IMR-90 (cell line): ENCODE measurements at regions not wholly inside any gene's neighbourhood (a gene's known extent, or its start where the extent isn't known, plus 50 kb on each side); places are given as distances from the start of the nearest gene placed in this dataset.

ENCODE experiments used
- ATAC-seq: fragments of 200-7000 bp; cut with Tn5 transposase; 2 replicates; pipeline ENCODE4 v1.9.1; 2020; ENCODE audit warnings: low read depth, mild to moderate bottlenecking, moderate library complexity
- BruUV-seq: library from RNA; stranded (reverse); fragments of 400-500 nt; replicated peaks from 2 replicates; lab custom pipeline; 2021; lab: Mats Ljungman, UMichigan
- CTCF ChIA-PET: fragments of 300-600 bp; formaldehyde crosslinking; extraction: SDS; loops from one replicate; lab custom pipeline; 2021; ENCODE audit warnings: antibody characterized with exemption; lab: Yijun Ruan, JAX
- POLR2A ChIA-PET: fragments of 300-600 bp; sonication (Branson Sonifier 250); formaldehyde crosslinking; loops from one replicate; lab custom pipeline; 2022; ENCODE audit warnings: antibody characterized with exemption; ENCODE audit not compliant: unreplicated experiment; lab: Charles Lee
- DNase-seq: peaks from one replicate; pipeline ENCODE4 v3.0.0; 2013
- H2AFZ ChIP-seq: replicated peaks from 2 replicates; pipeline ENCODE3; 2013; ENCODE audit warnings: low read length, mild to moderate bottlenecking; ENCODE audit not compliant: poor library complexity
- H2AK5ac ChIP-seq: 2 replicates; pipeline ENCODE4 v1.6.1; 2013; ENCODE audit warnings: low read depth, low read length, inconsistent platforms
- H2AK9ac ChIP-seq: replicated peaks from 2 replicates; pipeline ENCODE3; 2013; ENCODE audit warnings: mild to moderate bottlenecking, low read depth, low read length, moderate library complexity; ENCODE audit not compliant: poor library complexity
- H2BK120ac ChIP-seq: 2 replicates; pipeline ENCODE4 v1.6.1; 2013; ENCODE audit warnings: low read depth, low read length, inconsistent platforms
- H2BK15ac ChIP-seq: 3 replicates; pipeline ENCODE4 v1.6.1; 2013; ENCODE audit warnings: low read depth, low read length, inconsistent platforms
- H2BK20ac ChIP-seq: 2 replicates; pipeline ENCODE4 v1.6.1; 2013; ENCODE audit warnings: low read depth, mild to moderate bottlenecking, inconsistent platforms, low read length, moderate library complexity
- H2BK5ac ChIP-seq: 2 replicates; pipeline ENCODE4 v1.6.1; 2013; ENCODE audit warnings: mild to moderate bottlenecking, low read depth, low read length, inconsistent platforms; ENCODE audit not compliant: poor library complexity, severe bottlenecking
- H3K14ac ChIP-seq: replicated peaks from 2 replicates; pipeline ENCODE4 v1.6.1; 2013; ENCODE audit warnings: low read depth, low read length, inconsistent platforms
- H3K18ac ChIP-seq: 2 replicates; pipeline ENCODE4 v1.6.1; 2013; ENCODE audit warnings: low read depth, low read length, control low read depth
- H3K23ac ChIP-seq: 2 replicates; pipeline ENCODE4 v1.6.1; 2013; ENCODE audit warnings: low read depth, low read length, inconsistent platforms
- H3K27ac ChIP-seq: 2 replicates; pipeline ENCODE4 v1.5.1; 2013; ENCODE audit warnings: mild to moderate bottlenecking, control low read depth, low read length; ENCODE audit not compliant: insufficient read depth
- H3K27me3 ChIP-seq: 2 replicates; pipeline ENCODE4 v1.6.1; 2013; ENCODE audit warnings: low read length; ENCODE audit not compliant: control insufficient read depth, insufficient read depth
- H3K36me3 ChIP-seq: 2 replicates; pipeline ENCODE4 v1.6.1; 2013; ENCODE audit warnings: low read length, mixed read lengths; ENCODE audit not compliant: control insufficient read depth, insufficient read depth
- H3K4ac ChIP-seq: 2 replicates; pipeline ENCODE4 v1.6.1; 2013; ENCODE audit warnings: low read depth, low read length, inconsistent platforms
- H3K4me1 ChIP-seq: 2 replicates; pipeline ENCODE4 v1.6.1; 2013; ENCODE audit warnings: low read length, mixed read lengths; ENCODE audit not compliant: control insufficient read depth, insufficient read depth
- H3K4me2 ChIP-seq: 2 replicates; pipeline ENCODE4 v1.6.1; 2013; ENCODE audit warnings: low read depth, mild to moderate bottlenecking, control low read depth, low read length, moderate library complexity
- H3K4me3 ChIP-seq: 2 replicates; pipeline ENCODE4 v1.5.1; 2013; ENCODE audit warnings: low read depth, mild to moderate bottlenecking, control low read depth, low read length, moderate library complexity; ENCODE audit not compliant: insufficient read depth
- H3K56ac ChIP-seq: 2 replicates; pipeline ENCODE4 v1.6.1; 2013; ENCODE audit warnings: low read length, inconsistent platforms; ENCODE audit not compliant: insufficient read depth; ENCODE audit errors: extremely low read depth
- H3K79me1 ChIP-seq, 2 experiments: 2 replicates each; pipeline ENCODE4 v1.6.1; 2013; ENCODE audit warnings: low read length in 2 of 2, inconsistent platforms in 1 of 2, low read depth in 1 of 2
- H3K9ac ChIP-seq: 2 replicates; pipeline ENCODE4 v1.6.1; 2013; ENCODE audit warnings: low read depth, low read length, control low read depth
- H3K9me1 ChIP-seq: 2 replicates; pipeline ENCODE4 v1.6.1; 2013; ENCODE audit warnings: low read length, inconsistent platforms; ENCODE audit not compliant: insufficient read depth
- H3K9me3 ChIP-seq: 2 replicates; pipeline ENCODE4 v1.6.1; 2013; ENCODE audit warnings: low read length; ENCODE audit not compliant: control insufficient read depth, insufficient read depth
- H4K20me1 ChIP-seq: 2 replicates; pipeline ENCODE4 v1.6.1; 2013; ENCODE audit warnings: low read length, inconsistent platforms; ENCODE audit not compliant: insufficient read depth
- H4K5ac ChIP-seq: 2 replicates; pipeline ENCODE4 v1.6.1; 2013; ENCODE audit warnings: mild to moderate bottlenecking, low read depth, low read length, control low read depth
- H4K8ac ChIP-seq, 2 experiments: 2 replicates each; pipeline ENCODE4 v1.6.1; 2013; ENCODE audit warnings: low read depth in 2 of 2, low read length in 2 of 2, control low read depth in 1 of 2, inconsistent platforms in 1 of 2
- H4K91ac ChIP-seq: 2 replicates; pipeline ENCODE4 v1.6.1; 2013; ENCODE audit warnings: low read depth, low read length, inconsistent platforms; ENCODE audit not compliant: insufficient read depth
- MAFK ChIP-seq: IDR thresholded peaks from 2 replicates; pipeline ENCODE4 v1.6.1; 2012; ENCODE audit warnings: low read depth, low read length, improper control_type of control experiment
- MAZ ChIP-seq: IDR thresholded peaks from 2 replicates; pipeline ENCODE4 v1.6.1; 2012; ENCODE audit warnings: low read depth, mild to moderate bottlenecking, low read length, improper control_type of control experiment, moderate library complexity, borderline replicate concordance
- MXI1 ChIP-seq: IDR thresholded peaks from 2 replicates; pipeline ENCODE4 v1.6.1; 2012; ENCODE audit warnings: low read depth, mild to moderate bottlenecking, low read length, moderate library complexity, borderline replicate concordance
- NFE2L2 ChIP-seq: fragments of 150-350 bp; IDR thresholded peaks from 2 replicates; pipeline ENCODE4 v1.6.1; 2016; ENCODE audit warnings: low read depth, mild to moderate bottlenecking, low read length
- POLR2A ChIP-seq: IDR thresholded peaks from 2 replicates; pipeline ENCODE4 v1.6.1; 2012; ENCODE audit warnings: mild to moderate bottlenecking, low read depth, low read length
- RFX5 ChIP-seq: IDR thresholded peaks from 2 replicates; pipeline ENCODE4 v1.8.0; 2012; ENCODE audit warnings: low read depth, mild to moderate bottlenecking, low read length, moderate library complexity
- SMC3 ChIP-seq: fragments of 150-350 bp; IDR thresholded peaks from 2 replicates; pipeline ENCODE4 v1.6.1; 2016; ENCODE audit warnings: low read depth, mild to moderate bottlenecking, antibody characterized with exemption, low read length, moderate library complexity
- WGBS, 2 experiments: methylation state at CpG; one replicate each; pipeline versions ENCODE4 v1.1.5 to v1.1.7; 2013; ENCODE audit warnings: missing lambda C conversion rate in 2 of 2; ENCODE audit not compliant: insufficient read length in 1 of 2; ENCODE audit errors: extremely low coverage in 2 of 2; 5-methylcytosine and 5-hydroxymethylcytosine counted together
- dilution Hi-C: fragments of 300-500 bp; cut with HindIII; formaldehyde crosslinking; loops from one replicate; pipeline ENCODE4 v1.14.3; 2018; ENCODE audit warnings: low sequenced_read_pairs; ENCODE audit not compliant: unreplicated experiment
- in situ Hi-C: fragments of 300-500 bp; cut with MboI; formaldehyde crosslinking; loops from 3 replicates; pipeline ENCODE4 v1.14.3; 2019; ENCODE audit warnings: low sequenced_read_pairs, inconsistent platforms, mixed read lengths
- intact Hi-C: fragments of 100-400 bp; cut with micrococcal nuclease; formaldehyde crosslinking; loops from 2 replicates; pipeline ENCODE4 v1.10.0; 2022
- TF ChIP-seq, protein P1 (sequence below): fragments of 150-350 bp; IDR thresholded peaks from 2 replicates; pipeline ENCODE4 v1.6.1; 2017; ENCODE audit warnings: mild to moderate bottlenecking, antibody characterized with exemption, low read length, low read depth

DNA sequence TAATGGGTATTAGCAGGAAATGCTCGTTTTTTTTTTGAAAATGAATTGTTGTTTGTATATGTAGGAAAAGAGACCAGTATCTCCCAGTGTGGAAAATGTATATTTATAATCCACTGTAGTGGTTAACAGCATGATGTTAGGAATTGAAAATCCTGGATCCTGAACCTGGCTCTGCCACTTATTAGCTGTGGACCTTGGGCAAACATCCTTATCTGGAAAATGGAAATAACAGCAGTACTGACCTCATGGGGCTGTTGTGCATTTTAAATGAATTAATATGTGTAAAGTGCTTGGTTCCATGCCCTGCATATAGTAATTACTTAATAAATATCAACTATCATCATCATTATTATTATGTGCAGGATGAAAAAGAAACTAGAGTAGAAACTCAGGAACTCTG lies 251.3 kb downstream of the CDCA7 start:
- no peak overlapping the region for H2AFZ ChIP-seq
- intact Hi-C loops, result no loop called here
- H2AK5ac ChIP-seq, result no peak overlapping the region
- H3K9me3 ChIP-seq, result peaks cover 3% of the 10 kb centered on the region; the same call in 1 of the 2 replicates
- ChIA-PET POLR2A (no interaction called here), CTCF (interaction anchor here (0.6 to 0.7 kb wide), 2 partner anchors 212 to 473 kb away, joined by 3 to 4 read pairs; no protein-coding TSS in a partner anchor)
- H3K18ac ChIP-seq, result no peak overlapping the region
- H2BK120ac ChIP-seq, result no peak overlapping the region
- ATAC-seq (no peak), DNase-seq (no peak)
- no peaks in the 10 kb centered on the region for H3K9me1 ChIP-seq
- H2BK5ac ChIP-seq, result no peak overlapping the region
- TF ChIP-seq SMC3 (no peak), MXI1 (no peak), MAFK (no peak), POLR2A (no peak), MAZ (no peak), NFE2L2 (no peak), RFX5 (no peak)
- TF ChIP-seq, protein P1, sequence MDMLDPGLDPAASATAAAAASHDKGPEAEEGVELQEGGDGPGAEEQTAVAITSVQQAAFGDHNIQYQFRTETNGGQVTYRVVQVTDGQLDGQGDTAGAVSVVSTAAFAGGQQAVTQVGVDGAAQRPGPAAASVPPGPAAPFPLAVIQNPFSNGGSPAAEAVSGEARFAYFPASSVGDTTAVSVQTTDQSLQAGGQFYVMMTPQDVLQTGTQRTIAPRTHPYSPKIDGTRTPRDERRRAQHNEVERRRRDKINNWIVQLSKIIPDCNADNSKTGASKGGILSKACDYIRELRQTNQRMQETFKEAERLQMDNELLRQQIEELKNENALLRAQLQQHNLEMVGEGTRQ, result no peak
- no peaks in the 10 kb centered on the region for H4K20me1 ChIP-seq
- H3K56ac ChIP-seq, result no peak overlapping the region
- peaks cover 17% of the 10 kb centered on the region for H3K27me3 ChIP-seq
- H3K14ac ChIP-seq, result no peak overlapping the region
- H3K4me2 ChIP-seq, result no peak overlapping the region
- H3K79me1 ChIP-seq, result no peaks in the 10 kb centered on the region
- no peak overlapping the region for H3K27ac ChIP-seq
- no TSS peak for BruUV-seq
- dilution Hi-C loops, result no loop called here
- no peak overlapping the region for H2BK15ac ChIP-seq
- no CpG with 5 or more reads among the region's 1 CpG for WGBS, 2 experiments
- in situ Hi-C loops, result no loop called here
- H3K4me1 ChIP-seq, result no peaks in the 10 kb centered on the region
- H3K9ac ChIP-seq, result no peak overlapping the region
- no peak overlapping the region for H2AK9ac ChIP-seq
- no peaks in the 10 kb centered on the region for H3K36me3 ChIP-seq
- no peak overlapping the region for H3K4ac ChIP-seq
- H3K4me3 ChIP-seq, result no peak overlapping the region
- no peak overlapping the region for H4K91ac ChIP-seq
- no peak overlapping the region for H2BK20ac ChIP-seq
- no peak overlapping the region for H4K5ac ChIP-seq
- no peak overlapping the region for H3K23ac ChIP-seq
- H4K8ac ChIP-seq, result no peak overlapping the region
